Neutrophil (primary cell): ENCODE measurements at regions not wholly inside any gene's neighbourhood (a gene's known extent, or its start where the extent isn't known, plus 50 kb on each side); places are given as distances from the start of the nearest gene placed in this dataset.

Experiments
- H3K27ac ChIP-seq: fragments of 200-600 bp; sonication (generic); 2 replicates; pipeline ENCODE4 v1.5.1; 2016; ENCODE audit warnings: mild to moderate bottlenecking, moderate library complexity
- H3K27me3 ChIP-seq: fragments of 200-600 bp; sonication (generic); 2 replicates; pipeline ENCODE4 v1.6.0; 2016; ENCODE audit warnings: mild to moderate bottlenecking
- H3K36me3 ChIP-seq: fragments of 200-600 bp; sonication (generic); 2 replicates; pipeline ENCODE4 v1.5.1; 2017
- H3K4me1 ChIP-seq, 2 experiments: fragments of 200-600 bp in 1 of 2; sonication (generic) in 1 of 2; 1 replicate in 1 of 2; 2 replicates in 1 of 2; pipeline versions ENCODE4 v1.5.1 to v1.6.1; 2013 to 2016; ENCODE audit warnings: low read depth in 1 of 2, low read length in 1 of 2, mild to moderate bottlenecking in 1 of 2, moderate library complexity in 1 of 2; ENCODE audit not compliant: control insufficient read depth in 1 of 2, insufficient read depth in 1 of 2
- H3K4me3 ChIP-seq, 2 experiments: fragments of 200-600 bp in 1 of 2; sonication (generic) in 1 of 2; 1 replicate in 1 of 2; 2 replicates in 1 of 2; pipeline ENCODE4 v1.5.1; 2013 to 2016; ENCODE audit warnings: low read depth in 1 of 2, low read length in 1 of 2, mild to moderate bottlenecking in 1 of 2, moderate library complexity in 1 of 2
- H3K9me3 ChIP-seq: fragments of 200-600 bp; sonication (generic); 2 replicates; pipeline ENCODE4 v1.5.1; 2016
- TF ChIP-seq, protein P1 (sequence below): fragments of 200-600 bp; sonication (generic); IDR thresholded peaks from 2 replicates; pipeline ENCODE4 v1.5.1; 2016; ENCODE audit warnings: antibody characterized with exemption

DNA sequence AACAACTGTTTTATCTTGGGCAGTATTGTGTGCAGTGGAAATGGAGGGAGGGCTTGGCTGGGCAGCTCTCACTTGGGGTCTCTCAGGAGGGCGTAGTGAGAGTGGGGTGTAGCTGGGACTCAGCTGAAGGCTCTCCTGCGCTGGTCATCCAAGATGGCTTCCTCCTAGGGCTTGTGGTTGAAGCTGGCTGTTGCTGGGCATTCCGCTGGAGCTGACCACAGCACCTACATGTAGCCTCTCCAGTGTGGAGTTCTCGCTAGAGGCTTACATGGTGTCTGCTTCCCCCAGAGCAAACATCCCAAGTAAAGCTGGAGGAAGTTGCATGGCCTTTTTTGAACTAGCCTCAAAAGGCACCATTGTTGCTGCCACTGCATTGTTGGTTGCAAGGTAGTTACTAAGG, 344.1 kb upstream of the MARCKS start:
- H3K27ac ChIP-seq = no peak overlapping the region
- no peaks in the 10 kb centered on the region for H3K36me3 ChIP-seq
- no peaks in the 10 kb centered on the region for H3K27me3 ChIP-seq
- peaks cover 8 to 9% of the 10 kb centered on the region in 2 experiments for H3K4me1 ChIP-seq
- TF ChIP-seq, protein P1, sequence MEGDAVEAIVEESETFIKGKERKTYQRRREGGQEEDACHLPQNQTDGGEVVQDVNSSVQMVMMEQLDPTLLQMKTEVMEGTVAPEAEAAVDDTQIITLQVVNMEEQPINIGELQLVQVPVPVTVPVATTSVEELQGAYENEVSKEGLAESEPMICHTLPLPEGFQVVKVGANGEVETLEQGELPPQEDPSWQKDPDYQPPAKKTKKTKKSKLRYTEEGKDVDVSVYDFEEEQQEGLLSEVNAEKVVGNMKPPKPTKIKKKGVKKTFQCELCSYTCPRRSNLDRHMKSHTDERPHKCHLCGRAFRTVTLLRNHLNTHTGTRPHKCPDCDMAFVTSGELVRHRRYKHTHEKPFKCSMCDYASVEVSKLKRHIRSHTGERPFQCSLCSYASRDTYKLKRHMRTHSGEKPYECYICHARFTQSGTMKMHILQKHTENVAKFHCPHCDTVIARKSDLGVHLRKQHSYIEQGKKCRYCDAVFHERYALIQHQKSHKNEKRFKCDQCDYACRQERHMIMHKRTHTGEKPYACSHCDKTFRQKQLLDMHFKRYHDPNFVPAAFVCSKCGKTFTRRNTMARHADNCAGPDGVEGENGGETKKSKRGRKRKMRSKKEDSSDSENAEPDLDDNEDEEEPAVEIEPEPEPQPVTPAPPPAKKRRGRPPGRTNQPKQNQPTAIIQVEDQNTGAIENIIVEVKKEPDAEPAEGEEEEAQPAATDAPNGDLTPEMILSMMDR = no peak
- no peak overlapping the region for H3K4me3 ChIP-seq
- no peaks in the 10 kb centered on the region for H3K9me3 ChIP-seq

DNA sequence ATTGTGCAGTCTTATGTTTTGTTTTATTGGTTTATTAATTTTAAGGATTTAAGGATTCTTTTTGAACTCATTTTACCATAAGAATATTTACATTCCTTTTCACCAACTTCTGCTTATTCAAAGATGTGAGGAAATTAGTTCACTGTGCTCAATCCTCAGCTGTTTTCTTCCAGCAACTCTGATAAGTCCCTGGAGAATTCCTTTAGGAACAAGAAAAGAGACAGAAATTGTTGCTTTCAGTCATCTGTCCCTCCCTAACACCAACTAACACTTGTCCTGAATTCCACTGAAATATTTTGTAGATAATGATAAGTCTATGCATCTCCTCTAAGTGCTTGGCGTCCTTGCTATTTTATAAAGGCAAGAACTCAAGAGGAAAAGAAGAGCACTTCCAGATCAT, 334.8 kb upstream of the MARCKS start:
- H3K27me3 ChIP-seq = no peaks in the 10 kb centered on the region
- no peak overlapping the region for H3K27ac ChIP-seq
- no peaks in the 10 kb centered on the region for H3K4me1 ChIP-seq
- TF ChIP-seq, protein P1 = no peak
- H3K9me3 ChIP-seq = no peaks in the 10 kb centered on the region
- H3K4me3 ChIP-seq = no peak overlapping the region
- H3K36me3 ChIP-seq = no peaks in the 10 kb centered on the region

DNA sequence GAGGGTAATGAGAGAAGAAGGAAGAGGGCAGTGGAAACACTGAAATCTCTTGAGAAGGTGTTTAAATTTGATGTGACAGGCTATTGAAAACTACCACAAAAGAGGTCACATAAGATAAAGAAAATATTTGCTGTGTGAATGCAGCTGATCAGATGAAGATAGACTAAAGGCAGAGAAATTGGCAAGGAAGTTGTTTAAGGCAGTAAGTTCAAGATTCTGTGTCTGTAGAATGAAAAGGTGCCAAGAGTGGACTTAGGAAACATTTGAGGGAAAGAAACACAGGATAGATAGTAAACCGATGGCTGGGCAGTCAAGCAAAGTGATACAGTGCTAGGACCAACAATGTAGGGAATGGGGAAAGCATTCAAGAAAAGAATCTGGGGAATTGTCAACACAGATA, 332.3 kb upstream of the MARCKS start:
- Histone ChIP-seq H3K36me3 (no peaks in the 10 kb centered on the region), H3K4me3 (no peak overlapping the region), H3K27me3 (no peaks in the 10 kb centered on the region), H3K9me3 (no peaks in the 10 kb centered on the region), H3K27ac (no peak overlapping the region), H3K4me1 (no peaks in the 10 kb centered on the region)
- TF ChIP-seq, protein P1 = no peak

DNA sequence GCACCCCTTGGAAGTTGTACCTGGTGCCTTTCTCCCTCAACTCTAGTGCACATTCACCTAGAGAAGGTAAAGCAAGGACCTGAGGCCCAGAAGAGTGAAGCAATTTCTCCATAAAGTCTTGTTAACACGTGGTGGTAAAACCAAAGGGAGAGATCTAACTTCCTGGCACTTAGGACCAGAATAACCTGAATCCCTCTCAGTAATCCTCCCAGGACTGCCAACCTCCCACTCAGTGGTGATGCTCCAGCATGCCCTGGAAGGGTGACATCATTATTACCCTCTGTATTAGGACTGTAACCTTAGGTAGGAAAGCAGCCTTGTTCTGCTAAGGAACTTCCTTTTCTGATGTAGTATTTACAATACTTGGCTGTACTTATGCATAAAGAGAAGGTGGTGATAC, 330.6 kb upstream of the MARCKS start:
- no peak overlapping the region for H3K27ac ChIP-seq
- no peaks in the 10 kb centered on the region for H3K36me3 ChIP-seq
- H3K9me3 ChIP-seq = no peaks in the 10 kb centered on the region
- no peak overlapping the region for H3K4me3 ChIP-seq
- no peaks in the 10 kb centered on the region for H3K4me1 ChIP-seq
- H3K27me3 ChIP-seq = no peaks in the 10 kb centered on the region
- TF ChIP-seq, protein P1 = no peak

DNA sequence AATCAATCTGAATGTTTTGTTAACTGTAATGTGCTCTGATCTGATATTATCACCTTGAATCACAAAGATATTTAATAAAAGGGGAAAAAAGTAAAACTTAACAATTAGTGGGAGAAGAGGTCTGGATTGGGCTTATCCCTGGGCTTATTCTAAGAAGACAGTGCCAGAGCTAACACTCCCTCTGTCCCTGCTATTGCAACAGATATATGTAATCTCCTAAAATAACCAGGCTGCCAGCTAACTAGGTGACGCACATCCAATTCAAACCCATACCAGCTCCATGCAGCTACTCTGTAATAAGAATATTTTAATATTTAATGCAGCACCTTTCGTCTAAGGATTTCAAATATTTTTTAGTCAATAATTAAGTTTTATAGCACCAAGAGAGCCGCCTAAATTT, 330.1 kb upstream of the MARCKS start:
- Histone ChIP-seq H3K4me3 (no peak overlapping the region), H3K9me3 (no peaks in the 10 kb centered on the region), H3K27me3 (no peaks in the 10 kb centered on the region), H3K36me3 (no peaks in the 10 kb centered on the region), H3K4me1 (no peaks in the 10 kb centered on the region), H3K27ac (no peak overlapping the region)
- TF ChIP-seq, protein P1 = no peak

DNA sequence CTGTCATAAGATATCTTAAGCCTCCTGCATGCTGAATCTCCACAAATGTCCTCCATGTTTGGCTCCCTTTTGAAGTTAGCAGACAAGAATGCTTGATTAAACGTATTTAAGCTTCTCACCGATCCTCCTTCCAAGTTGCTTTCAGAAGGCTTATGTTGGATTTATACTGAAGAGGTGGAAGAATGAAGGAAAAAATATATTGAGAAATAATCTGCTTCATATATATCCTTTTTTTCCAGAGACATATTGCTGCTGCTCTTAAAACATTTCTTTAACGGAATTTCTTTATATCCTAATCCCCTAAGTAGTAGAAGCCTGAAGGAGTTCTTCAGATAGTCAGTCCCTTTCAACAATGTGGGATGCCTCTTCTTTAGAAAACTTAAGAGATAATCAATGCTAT, 329.0 kb upstream of the MARCKS start:
- TF ChIP-seq, protein P1 = no peak
- Histone ChIP-seq H3K4me3 (no peak overlapping the region), H3K27ac (no peak overlapping the region), H3K27me3 (no peaks in the 10 kb centered on the region), H3K9me3 (no peaks in the 10 kb centered on the region), H3K4me1 (no peaks in the 10 kb centered on the region), H3K36me3 (no peaks in the 10 kb centered on the region)
